ENCODE measurements at regions not wholly inside any gene's neighbourhood (a gene's known extent, or its start where the extent isn't known, plus 50 kb on each side); places are given as distances from the start of the nearest gene placed in this dataset.

DNA sequence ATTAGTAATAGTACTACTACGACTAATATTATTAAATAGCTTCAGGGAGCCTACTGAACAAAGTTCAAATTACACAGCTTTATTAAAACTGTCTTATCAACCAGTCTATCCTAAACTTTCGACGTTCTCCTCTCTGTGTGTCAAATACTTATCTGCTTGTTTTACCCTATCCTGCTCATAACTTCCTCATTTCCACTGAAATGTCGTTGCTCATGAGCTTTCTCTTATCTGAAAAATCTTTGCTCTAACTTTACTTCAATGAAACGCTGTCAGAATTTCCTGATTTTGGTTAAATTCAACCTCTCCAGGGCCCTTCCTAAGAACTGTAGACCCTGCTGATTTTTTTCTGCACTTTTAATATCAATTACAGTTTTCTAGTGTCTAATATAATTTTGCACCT, 1431.0 kb upstream of the WWC1 start:
- Histone ChIP-seq H3K4me3 (replicated peaks in 1 of 3; ENCODE audit: insufficient read depth in 1 of 3, low read depth in 1 of 3, low read length in 3 of 3) (no peak overlapping the region), H3K27ac (ENCODE audit: insufficient read depth, low read depth, low read length) (no peak overlapping the region), H3K27me3 (ENCODE audit: control insufficient read depth in 2 of 2, insufficient read depth in 2 of 2, low read length in 2 of 2) (no peaks in the 10 kb centered on the region), H3K9me1 (replicated peaks; ENCODE audit: control insufficient read depth, extremely low read depth, insufficient read depth, low read length) (no peaks in the 10 kb centered on the region), H3K36me3 (ENCODE audit: control insufficient read depth in 2 of 2, extremely low read depth in 1 of 2, insufficient read depth in 2 of 2, low read length in 2 of 2) (no peaks in the 10 kb centered on the region), H3K4me2 (ENCODE audit: insufficient read depth, low read length) (no peak overlapping the region), H3K4me1 (ENCODE audit: control insufficient read depth, extremely low read depth, insufficient read depth, low read length) (no peaks in the 10 kb centered on the region), H3K79me2 (ENCODE audit: control insufficient read depth, insufficient read depth, low read length) (no peaks in the 10 kb centered on the region), H3K9me3 (replicated peaks; ENCODE audit: control insufficient read depth, insufficient read depth, low read length) (peaks cover 3% of the 10 kb centered on the region), H3K9ac (replicated peaks; ENCODE audit: extremely low read depth, insufficient read depth, low read length) (no peak overlapping the region), H2AFZ (ENCODE audit: low read depth, low read length) (no peak overlapping the region), H4K20me1 (replicated peaks; ENCODE audit: control insufficient read depth, extremely low read depth, insufficient read depth, low read length) (no peaks in the 10 kb centered on the region)
- no TSS peak for BruUV-seq (replicated peaks)
- TF ChIP-seq GATA2 (IDR thresholded peaks at IDR 0.05; ENCODE audit: insufficient read depth, insufficient read length, low read depth, low read length) = no peak
- TF ChIP-seq MYC (IDR thresholded peaks at IDR 0.05; ENCODE audit: low read depth, low read length) = no peak
- TF ChIP-seq POLR2AphosphoS5 (IDR thresholded peaks at IDR 0.05; ENCODE audit: insufficient read depth, low read depth, low read length) = no peak
- no peak for TF ChIP-seq JUN (IDR thresholded peaks at IDR 0.05; ENCODE audit: borderline replicate concordance, insufficient read depth, insufficient read length, low read depth)
- TF ChIP-seq FOS (IDR thresholded peaks at IDR 0.05; ENCODE audit: borderline replicate concordance, insufficient read depth, low read length) = no peak
- no peak for TF ChIP-seq POLR2A (IDR thresholded peaks at IDR 0.05; ENCODE audit: low read depth, low read length)
- TF ChIP-seq, protein P1, sequence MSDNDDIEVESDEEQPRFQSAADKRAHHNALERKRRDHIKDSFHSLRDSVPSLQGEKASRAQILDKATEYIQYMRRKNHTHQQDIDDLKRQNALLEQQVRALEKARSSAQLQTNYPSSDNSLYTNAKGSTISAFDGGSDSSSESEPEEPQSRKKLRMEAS (IDR thresholded peaks at IDR 0.05; ENCODE audit: insufficient read depth, insufficient read length) = no peak
- TF ChIP-seq, protein P2, sequence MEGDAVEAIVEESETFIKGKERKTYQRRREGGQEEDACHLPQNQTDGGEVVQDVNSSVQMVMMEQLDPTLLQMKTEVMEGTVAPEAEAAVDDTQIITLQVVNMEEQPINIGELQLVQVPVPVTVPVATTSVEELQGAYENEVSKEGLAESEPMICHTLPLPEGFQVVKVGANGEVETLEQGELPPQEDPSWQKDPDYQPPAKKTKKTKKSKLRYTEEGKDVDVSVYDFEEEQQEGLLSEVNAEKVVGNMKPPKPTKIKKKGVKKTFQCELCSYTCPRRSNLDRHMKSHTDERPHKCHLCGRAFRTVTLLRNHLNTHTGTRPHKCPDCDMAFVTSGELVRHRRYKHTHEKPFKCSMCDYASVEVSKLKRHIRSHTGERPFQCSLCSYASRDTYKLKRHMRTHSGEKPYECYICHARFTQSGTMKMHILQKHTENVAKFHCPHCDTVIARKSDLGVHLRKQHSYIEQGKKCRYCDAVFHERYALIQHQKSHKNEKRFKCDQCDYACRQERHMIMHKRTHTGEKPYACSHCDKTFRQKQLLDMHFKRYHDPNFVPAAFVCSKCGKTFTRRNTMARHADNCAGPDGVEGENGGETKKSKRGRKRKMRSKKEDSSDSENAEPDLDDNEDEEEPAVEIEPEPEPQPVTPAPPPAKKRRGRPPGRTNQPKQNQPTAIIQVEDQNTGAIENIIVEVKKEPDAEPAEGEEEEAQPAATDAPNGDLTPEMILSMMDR (IDR thresholded peaks at IDR 0.05; ENCODE audit: extremely low read depth in 1 of 2, insufficient read depth in 1 of 2, low read depth in 1 of 2, low read length in 2 of 2) = no peak
- no peak for TF ChIP-seq EZH2 (IDR thresholded peaks at IDR 0.05; ENCODE audit: borderline replicate concordance, low read depth, low read length, severe bottlenecking)
- intact Hi-C loops (cut with micrococcal nuclease) = no loop called here
- dilution Hi-C loops (cut with MboI; ENCODE audit: extremely low pct_ligation_motif_present, low sequenced_read_pairs) = no loop called here
- ChIA-PET POLR2A (no interaction called here), CTCF (no interaction called here)
- DNase-seq (ENCODE audit: low read depth, low spot score) = no peak
- FAIRE-seq = no peak

Data from endothelial cell of umbilical vein (primary cell).